GM06990 (cell line): ENCODE measurements at regions not wholly inside any gene's neighbourhood (a gene's known extent, or its start where the extent isn't known, plus 50 kb on each side); places are given as distances from the start of the nearest gene placed in this dataset.

Experiments
- DNase-seq: peaks from one replicate; pipeline ENCODE4 v3.0.0-alpha.2; 2011; ENCODE audit not compliant: insufficient read length; ENCODE audit errors: extremely low read depth
- H3K27me3 ChIP-seq: replicated peaks from 2 replicates; pipeline ENCODE4 v1.6.0; 2011; ENCODE audit warnings: low read length; ENCODE audit not compliant: control insufficient read depth, insufficient read depth
- H3K36me3 ChIP-seq: 2 replicates; pipeline ENCODE4 v1.5.1; 2011; ENCODE audit warnings: low read length; ENCODE audit not compliant: control insufficient read depth, insufficient read depth
- H3K4me3 ChIP-seq: replicated peaks from 2 replicates; pipeline ENCODE4 v1.5.1; 2011; ENCODE audit warnings: low read depth, mild to moderate bottlenecking, control low read depth, low read length
- TF ChIP-seq, protein P1 (sequence below): IDR thresholded peaks from 2 replicates; pipeline ENCODE4 v1.5.1; 2011; ENCODE audit warnings: low read length, control low read depth, mild to moderate bottlenecking, inconsistent platforms; ENCODE audit not compliant: insufficient read depth, poor library complexity, severe bottlenecking

DNA sequence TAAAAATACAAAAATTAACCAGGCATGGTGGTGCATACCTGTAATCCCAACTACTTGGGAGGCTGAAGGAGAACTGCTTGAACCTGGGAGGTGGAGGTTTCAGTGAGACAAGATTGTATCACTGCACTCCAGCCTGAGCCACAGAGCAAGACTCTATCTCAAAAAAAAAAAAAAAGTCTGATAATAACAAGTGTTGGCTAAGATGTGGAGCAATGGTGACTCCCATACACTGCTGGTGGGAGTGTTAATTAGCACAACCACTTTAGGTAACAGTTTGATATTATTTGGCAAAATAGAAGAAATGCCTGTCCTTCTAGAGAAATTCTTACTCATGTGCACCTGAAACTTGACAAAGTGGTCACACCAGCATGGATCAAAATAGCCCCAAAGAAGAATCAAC lies 106.2 kb upstream of the SLC34A2 start:
- Histone ChIP-seq H3K4me3 (no peak overlapping the region), H3K27me3 (no peaks in the 10 kb centered on the region), H3K36me3 (no peaks in the 10 kb centered on the region)
- no peak for DNase-seq
- TF ChIP-seq, protein P1, sequence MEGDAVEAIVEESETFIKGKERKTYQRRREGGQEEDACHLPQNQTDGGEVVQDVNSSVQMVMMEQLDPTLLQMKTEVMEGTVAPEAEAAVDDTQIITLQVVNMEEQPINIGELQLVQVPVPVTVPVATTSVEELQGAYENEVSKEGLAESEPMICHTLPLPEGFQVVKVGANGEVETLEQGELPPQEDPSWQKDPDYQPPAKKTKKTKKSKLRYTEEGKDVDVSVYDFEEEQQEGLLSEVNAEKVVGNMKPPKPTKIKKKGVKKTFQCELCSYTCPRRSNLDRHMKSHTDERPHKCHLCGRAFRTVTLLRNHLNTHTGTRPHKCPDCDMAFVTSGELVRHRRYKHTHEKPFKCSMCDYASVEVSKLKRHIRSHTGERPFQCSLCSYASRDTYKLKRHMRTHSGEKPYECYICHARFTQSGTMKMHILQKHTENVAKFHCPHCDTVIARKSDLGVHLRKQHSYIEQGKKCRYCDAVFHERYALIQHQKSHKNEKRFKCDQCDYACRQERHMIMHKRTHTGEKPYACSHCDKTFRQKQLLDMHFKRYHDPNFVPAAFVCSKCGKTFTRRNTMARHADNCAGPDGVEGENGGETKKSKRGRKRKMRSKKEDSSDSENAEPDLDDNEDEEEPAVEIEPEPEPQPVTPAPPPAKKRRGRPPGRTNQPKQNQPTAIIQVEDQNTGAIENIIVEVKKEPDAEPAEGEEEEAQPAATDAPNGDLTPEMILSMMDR = no peak

DNA sequence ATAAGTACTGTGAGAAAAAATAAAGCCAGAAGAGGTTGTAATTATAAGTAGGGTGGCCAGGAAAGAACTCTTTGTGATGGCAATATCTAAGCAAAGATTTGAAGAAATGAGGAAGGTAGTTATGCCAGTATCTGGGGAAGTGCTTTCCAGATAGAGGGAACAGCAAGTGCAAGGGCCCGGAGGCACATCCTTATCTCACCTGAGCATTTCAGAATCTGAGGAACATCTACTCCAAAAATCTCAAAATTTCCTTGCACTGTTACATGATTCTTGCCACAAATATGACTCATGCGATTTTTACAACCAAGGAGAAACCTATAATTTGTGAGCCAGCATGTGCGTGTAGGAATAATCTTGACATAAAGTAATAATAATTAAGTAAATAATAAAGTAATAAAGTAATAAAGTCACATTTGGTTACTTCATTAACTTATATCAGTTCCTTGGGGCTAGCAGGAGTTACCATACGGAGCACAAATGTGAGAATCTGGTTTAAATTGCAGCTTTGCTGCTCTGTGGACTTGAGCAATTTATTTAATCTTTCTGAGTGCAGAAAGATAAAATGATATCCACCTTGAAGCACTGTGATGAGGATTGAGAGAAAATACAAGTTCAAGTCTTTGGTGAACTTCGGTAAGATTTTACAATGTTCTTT lies 105.1 kb upstream of the SLC34A2 start:
- Histone ChIP-seq H3K4me3 (no peak overlapping the region), H3K27me3 (no peaks in the 10 kb centered on the region), H3K36me3 (no peaks in the 10 kb centered on the region)
- TF ChIP-seq, protein P1 = no peak
- no peak for DNase-seq

DNA sequence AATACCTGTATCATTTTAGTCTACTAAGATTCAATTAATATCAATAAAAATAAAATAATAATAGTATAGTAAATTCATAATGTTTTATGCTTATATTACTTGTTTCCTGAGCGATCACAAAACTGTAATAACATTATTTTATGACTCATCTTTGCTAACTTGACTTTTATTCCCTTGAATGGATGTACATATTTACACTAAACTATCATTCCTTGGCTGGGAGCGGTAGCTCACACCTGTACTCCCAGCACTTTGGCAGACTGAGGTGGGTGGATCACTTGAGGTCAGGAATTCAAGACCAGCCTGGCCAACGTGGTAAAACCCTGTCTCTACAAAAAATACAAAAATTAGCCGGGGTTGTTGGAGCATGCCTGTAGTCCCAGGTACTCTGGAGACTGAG lies 104.0 kb upstream of the SLC34A2 start:
- Histone ChIP-seq H3K27me3 (no peaks in the 10 kb centered on the region), H3K36me3 (no peaks in the 10 kb centered on the region), H3K4me3 (no peak overlapping the region)
- no peak for DNase-seq
- TF ChIP-seq, protein P1 = no peak

DNA sequence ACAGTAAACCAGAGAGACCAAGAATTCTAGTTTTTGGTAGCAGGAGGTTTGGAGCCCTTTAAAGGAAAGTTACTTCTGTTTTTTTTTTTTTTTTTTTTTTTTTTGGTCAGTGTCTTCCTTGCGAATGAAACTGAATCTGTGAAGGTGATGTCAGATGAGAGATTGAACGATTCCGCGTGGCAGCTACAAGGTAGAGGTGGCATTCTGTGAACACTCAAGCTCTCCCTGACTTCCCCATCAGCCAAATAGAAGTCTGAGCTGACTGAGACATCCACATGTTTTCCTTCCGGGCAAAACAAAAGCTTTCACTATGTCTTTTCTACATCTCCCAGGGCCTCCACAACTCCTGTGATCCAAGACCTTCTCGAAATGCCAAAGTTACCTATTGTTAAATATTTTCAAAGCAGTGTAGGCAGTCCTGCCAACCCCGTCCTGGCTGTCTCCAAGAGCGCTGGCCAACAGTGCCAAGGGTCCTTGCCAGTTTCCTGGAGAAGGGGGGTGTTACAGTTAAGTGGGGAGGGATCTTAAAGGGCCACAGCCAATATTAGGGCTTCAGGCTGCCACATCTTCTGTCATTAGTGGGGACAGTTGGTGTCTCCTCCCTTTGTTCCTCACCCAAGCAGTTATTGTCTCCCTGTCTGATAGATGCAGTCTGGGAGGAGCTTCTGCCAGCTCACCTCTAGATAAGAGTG lies 102.9 kb upstream of the SLC34A2 start:
- DNase-seq = no peak
- TF ChIP-seq, protein P1 = no peak
- H3K27me3 ChIP-seq = no peaks in the 10 kb centered on the region
- no peak overlapping the region for H3K4me3 ChIP-seq
- no peaks in the 10 kb centered on the region for H3K36me3 ChIP-seq

DNA sequence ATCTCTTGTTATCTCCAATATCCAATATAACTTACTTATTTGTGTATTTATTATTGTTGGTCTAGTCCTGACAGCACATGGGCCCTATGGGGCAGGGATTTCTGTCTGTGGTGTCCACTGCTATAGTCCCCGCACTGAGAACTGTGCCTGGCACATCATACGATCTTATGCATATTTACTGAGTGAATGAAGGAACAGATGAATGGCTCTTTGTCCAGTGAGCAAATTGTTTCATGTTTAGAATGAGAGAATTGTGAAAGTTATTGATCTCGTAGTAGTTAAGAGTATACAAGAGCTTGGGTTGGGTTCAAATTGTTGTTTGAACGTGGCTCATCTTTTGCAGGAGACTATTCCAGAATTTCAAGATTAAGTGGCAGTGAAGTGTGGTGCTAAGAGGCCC lies 96.1 kb upstream of the SLC34A2 start:
- DNase-seq = no peak
- no peaks in the 10 kb centered on the region for H3K36me3 ChIP-seq
- no peaks in the 10 kb centered on the region for H3K27me3 ChIP-seq
- H3K4me3 ChIP-seq = no peak overlapping the region
- TF ChIP-seq, protein P1 = no peak
